GM12874 (cell line): ENCODE measurements at regions not wholly inside any gene's neighbourhood (a gene's known extent, or its start where the extent isn't known, plus 50 kb on each side); places are given as distances from the start of the nearest gene placed in this dataset.

Experiments
- TF ChIP-seq, protein P1 (sequence below): IDR thresholded peaks from 2 replicates; pipeline ENCODE4 v1.5.1; 2011; ENCODE audit warnings: low read depth, mild to moderate bottlenecking, control low read depth, low read length, moderate library complexity; ENCODE audit not compliant: insufficient read depth

DNA sequence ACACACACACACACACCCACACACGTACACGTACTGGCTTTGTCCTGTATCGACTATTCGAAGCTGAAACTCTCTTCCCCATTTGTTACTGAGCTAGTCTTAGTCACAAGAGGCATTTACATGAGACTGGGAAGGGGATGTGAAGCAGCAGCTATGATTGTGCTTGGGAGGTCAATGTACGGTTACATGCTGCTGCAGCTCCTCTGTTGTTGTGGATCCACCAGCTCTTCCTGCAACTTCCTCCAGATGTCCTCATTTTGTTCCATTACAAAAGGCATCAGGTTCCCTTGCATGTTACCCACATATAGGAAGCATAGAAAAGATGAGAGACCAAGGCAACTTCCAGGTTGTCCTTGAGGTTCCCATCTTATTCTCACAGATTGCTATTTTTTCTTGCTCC is 612.4 kb upstream of the IMPG1 start:
- TF ChIP-seq, protein P1, sequence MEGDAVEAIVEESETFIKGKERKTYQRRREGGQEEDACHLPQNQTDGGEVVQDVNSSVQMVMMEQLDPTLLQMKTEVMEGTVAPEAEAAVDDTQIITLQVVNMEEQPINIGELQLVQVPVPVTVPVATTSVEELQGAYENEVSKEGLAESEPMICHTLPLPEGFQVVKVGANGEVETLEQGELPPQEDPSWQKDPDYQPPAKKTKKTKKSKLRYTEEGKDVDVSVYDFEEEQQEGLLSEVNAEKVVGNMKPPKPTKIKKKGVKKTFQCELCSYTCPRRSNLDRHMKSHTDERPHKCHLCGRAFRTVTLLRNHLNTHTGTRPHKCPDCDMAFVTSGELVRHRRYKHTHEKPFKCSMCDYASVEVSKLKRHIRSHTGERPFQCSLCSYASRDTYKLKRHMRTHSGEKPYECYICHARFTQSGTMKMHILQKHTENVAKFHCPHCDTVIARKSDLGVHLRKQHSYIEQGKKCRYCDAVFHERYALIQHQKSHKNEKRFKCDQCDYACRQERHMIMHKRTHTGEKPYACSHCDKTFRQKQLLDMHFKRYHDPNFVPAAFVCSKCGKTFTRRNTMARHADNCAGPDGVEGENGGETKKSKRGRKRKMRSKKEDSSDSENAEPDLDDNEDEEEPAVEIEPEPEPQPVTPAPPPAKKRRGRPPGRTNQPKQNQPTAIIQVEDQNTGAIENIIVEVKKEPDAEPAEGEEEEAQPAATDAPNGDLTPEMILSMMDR = no peak

DNA sequence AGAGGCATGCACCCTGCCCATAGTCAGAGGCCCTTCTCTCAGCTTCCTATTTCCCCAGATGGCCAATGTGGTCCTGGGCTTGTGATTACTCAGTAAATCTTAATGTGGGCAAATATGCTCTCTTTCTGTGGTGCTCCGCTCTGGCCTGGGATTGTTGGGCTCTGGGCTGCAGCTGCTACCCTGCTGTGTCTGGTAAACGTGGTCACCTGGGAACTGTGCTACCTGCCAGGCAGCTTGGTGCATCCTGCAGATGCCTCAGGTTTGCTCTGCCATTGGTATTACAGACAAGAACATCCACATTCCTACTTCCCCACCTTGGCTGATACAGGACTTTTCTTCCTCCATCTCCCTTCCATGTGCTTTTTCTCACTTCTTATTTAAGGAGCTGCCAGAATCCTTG is 611.5 kb upstream of the IMPG1 start:
- TF ChIP-seq, protein P1 = no peak

DNA sequence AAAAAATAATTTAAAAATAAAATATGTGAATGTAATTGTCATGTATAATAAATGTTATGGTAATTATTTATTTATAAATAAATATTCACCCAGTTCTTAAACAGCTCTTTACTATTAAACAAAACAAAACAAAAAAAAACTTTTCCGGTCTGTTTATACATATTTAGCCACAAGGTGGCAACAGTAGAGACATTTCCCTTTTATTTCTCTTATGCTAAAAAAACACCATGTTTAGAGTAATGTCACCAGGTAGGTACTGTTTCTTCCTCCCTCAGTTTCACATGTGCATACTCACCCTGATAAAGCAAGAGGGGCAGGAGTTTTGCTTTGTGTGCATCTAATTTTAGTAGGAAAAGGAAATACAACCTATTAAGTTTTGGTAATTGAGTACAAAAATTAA is 610.4 kb upstream of the IMPG1 start:
- TF ChIP-seq, protein P1 = 0 out of 2 replicates have a peak, but pooled peaks have one; percentile 12

DNA sequence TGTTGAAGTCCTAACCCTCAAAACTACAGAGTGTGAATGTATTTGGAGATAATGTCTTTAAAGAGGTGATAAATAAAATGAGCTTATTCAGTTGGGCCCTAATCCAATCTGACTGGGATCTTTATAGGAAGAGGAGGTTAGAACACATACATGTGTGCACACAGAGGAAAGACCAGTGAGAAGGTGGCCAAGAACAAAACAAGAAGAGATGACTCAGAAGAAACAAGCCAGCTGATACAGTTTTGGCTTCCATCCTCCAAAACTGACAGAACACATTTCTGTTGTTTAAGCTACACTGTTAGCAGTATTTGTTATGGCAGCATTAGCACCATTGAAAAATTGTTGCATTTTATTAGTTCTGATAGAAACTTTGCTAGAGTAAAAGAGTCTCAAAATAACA is 609.3 kb upstream of the IMPG1 start:
- TF ChIP-seq, protein P1 = no peak

DNA sequence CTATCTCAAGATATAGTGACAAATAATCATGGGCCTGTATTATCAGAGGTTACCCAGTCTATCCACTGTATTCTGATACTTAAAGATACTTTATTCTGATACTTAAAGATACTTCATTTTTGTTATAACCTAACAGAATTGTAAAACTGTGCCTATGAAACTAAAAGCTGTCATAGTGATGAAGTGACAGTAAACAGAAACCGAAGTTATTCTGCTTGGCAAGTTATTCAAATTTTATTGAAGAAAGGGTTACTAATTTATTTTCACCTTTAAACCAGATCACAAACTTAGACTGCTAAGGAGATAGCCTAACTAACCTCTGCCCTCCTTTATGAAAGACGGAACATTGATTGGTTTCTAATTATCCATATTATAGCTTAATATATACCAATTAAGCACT is 604.6 kb upstream of the IMPG1 start:
- TF ChIP-seq, protein P1 = no peak

DNA sequence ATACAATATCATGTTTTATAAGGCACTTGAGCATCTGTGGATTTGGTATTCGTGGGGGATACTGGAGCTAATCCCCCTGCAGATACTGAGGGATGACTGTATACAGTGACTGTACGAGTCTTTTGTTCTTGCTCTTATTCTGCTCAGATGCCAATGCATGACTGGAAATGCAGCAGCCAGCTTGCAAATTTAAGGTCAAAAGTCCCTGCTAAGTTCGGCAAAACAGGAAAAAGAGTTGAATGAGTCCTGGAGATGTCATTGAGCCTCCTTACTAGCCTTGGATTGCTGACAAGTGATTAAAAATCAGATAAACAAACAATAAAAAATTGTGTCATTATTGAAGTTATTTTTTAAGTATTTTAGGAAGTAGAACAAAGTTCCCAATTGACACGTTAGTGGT is 599.3 kb upstream of the IMPG1 start:
- TF ChIP-seq, protein P1 = no peak

DNA sequence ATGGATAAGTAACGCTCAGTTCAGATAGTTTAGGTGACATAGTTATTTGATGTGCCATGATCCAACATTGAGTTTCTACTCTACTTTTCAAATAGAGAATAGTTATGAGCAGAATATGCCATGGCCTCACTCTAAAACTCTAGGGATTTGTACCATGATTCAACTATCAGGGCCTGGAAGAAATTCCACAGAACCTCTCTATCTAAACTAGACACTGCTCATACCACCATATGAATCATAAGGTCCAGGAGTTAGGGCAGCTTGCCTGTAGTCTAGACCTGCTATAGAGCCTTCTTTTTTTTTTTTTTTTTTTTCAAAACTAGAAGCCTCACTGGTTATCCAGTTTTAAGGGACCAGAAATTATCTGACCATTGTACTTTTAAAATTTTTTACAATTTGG is 571.8 kb upstream of the IMPG1 start:
- TF ChIP-seq, protein P1 = no peak

DNA sequence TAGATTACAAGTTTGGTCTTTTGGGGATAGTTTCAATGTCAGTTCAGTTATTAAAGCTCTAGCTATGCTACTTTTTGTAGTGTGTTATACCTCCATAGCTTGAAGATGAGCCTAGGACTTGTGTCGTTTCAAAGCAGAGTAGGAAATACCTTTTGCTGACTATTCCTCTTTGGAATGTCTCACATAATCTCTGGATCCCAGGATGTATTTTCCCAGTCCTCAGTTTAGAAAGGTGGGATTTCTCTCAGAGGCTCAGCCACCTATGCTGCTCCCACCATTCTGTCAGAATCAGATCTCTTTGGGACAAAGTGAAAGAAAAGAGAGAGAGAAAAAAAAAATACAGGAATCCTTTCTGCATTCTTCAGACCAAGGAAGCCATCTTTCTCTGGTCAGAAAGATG is 567.5 kb upstream of the IMPG1 start:
- TF ChIP-seq, protein P1 = no peak
